22Rv1 (cell line): ENCODE measurements at regions not wholly inside any gene's neighbourhood (a gene's known extent, or its start where the extent isn't known, plus 50 kb on each side); places are given as distances from the start of the nearest gene placed in this dataset.

Experiments used
- CTCF ChIP-seq: fragments of 450-650 bp; IDR thresholded peaks from 2 replicates; pipeline ENCODE4 v1.5.1; 2017; ENCODE audit warnings: mild to moderate bottlenecking
- ZFX ChIP-seq: fragments of 450-650 bp; IDR thresholded peaks from 2 replicates; pipeline ENCODE4 v1.6.1; 2017; ENCODE audit warnings: antibody characterized with exemption, borderline replicate concordance

GRCh38 chr12:28884904-28885679 lies 264.0 kb upstream of the FAR2 start:
- TF ChIP-seq CTCF (no peak), ZFX (no peak)
